WTC11 (cell line): ENCODE measurements at regions not wholly inside any gene's neighbourhood (a gene's known extent, or its start where the extent isn't known, plus 50 kb on each side); places are given as distances from the start of the nearest gene placed in this dataset.

ENCODE experiments used
- ATAC-seq: fragments of 200-7000 bp; cut with Tn5 transposase; 2 replicates; pipeline ENCODE4 v1.10.0; 2021; ENCODE audit warnings: mild to moderate bottlenecking, moderate library complexity
- CTCF ChIA-PET: fragments of 300-600 bp; sonication (Branson Sonifier 250); formaldehyde crosslinking; loops from one replicate; lab custom pipeline; 2021; ENCODE audit warnings: antibody characterized with exemption; lab: Charles Lee
- POLR2A ChIA-PET: fragments of 350-600 bp; sonication (Branson Sonifier 250); formaldehyde crosslinking; loops from one replicate; lab custom pipeline; 2021; ENCODE audit warnings: antibody characterized with exemption; lab: Charles Lee
- DNase-seq: peaks from one replicate; pipeline ENCODE4 v3.0.0; 2021; ENCODE audit warnings: low spot score
- H3K27ac Mint-ChIP-seq: 2 replicates; pipeline ENCODE4 v1.8.0; 2021; ENCODE audit warnings: mixed read lengths
- H3K27me3 Mint-ChIP-seq: 2 replicates; pipeline ENCODE4 v1.8.0; 2021; ENCODE audit warnings: low read depth, mild to moderate bottlenecking, moderate library complexity, mixed read lengths
- H3K36me3 Mint-ChIP-seq: 2 replicates; pipeline ENCODE4 v1.8.0; 2021; ENCODE audit warnings: mixed read lengths
- H3K4me1 Mint-ChIP-seq: 2 replicates; pipeline ENCODE4 v1.8.0; 2022; ENCODE audit warnings: mixed read lengths
- H3K4me3 Mint-ChIP-seq: 2 replicates; pipeline ENCODE4 v1.8.0; 2021; ENCODE audit warnings: mild to moderate bottlenecking, moderate library complexity, mixed read lengths
- H3K9me3 Mint-ChIP-seq: 2 replicates; pipeline ENCODE4 v1.8.0; 2021; ENCODE audit warnings: mixed read lengths
- CREB1 ChIP-seq: sonication (generic); formaldehyde crosslinking; IDR thresholded peaks from 2 replicates; pipeline ENCODE4 v1.8.0; 2023; ENCODE audit warnings: mild to moderate bottlenecking, missing genetic modification reagents
- ELF4 ChIP-seq: sonication (generic); formaldehyde crosslinking; IDR thresholded peaks from 2 replicates; pipeline ENCODE4 v1.8.1; 2022; ENCODE audit warnings: low read depth, mild to moderate bottlenecking, moderate library complexity, missing genetic modification reagents
- ESRRA ChIP-seq: sonication (generic); formaldehyde crosslinking; IDR thresholded peaks from 2 replicates; pipeline ENCODE4 v1.8.1; 2022; ENCODE audit warnings: mild to moderate bottlenecking, missing genetic modification reagents, borderline replicate concordance
- ETV6 ChIP-seq: sonication (generic); formaldehyde crosslinking; IDR thresholded peaks from 2 replicates; pipeline ENCODE4 v1.8.1; 2022; ENCODE audit warnings: mild to moderate bottlenecking, missing genetic modification reagents
- FOXK1 ChIP-seq: sonication (generic); formaldehyde crosslinking; IDR thresholded peaks from 2 replicates; pipeline ENCODE4 v1.8.0; 2022; ENCODE audit warnings: mild to moderate bottlenecking, moderate library complexity, missing genetic modification reagents
- FOXP1 ChIP-seq: sonication (generic); formaldehyde crosslinking; IDR thresholded peaks from 2 replicates; pipeline ENCODE4 v1.8.0; 2022; ENCODE audit warnings: missing genetic modification reagents, mild to moderate bottlenecking, moderate library complexity, borderline replicate concordance
- HMGA2 ChIP-seq: fragments of 250-450 bp; sonication (Bioruptor Pico); IDR thresholded peaks from 2 replicates; pipeline ENCODE4 v1.4.0; 2021; ENCODE audit warnings: mild to moderate bottlenecking, moderate library complexity
- NFATC4 ChIP-seq: fragments of 250-450 bp; sonication (Bioruptor Pico); IDR thresholded peaks from 2 replicates; pipeline ENCODE4 v1.9.0; 2021; ENCODE audit warnings: mild to moderate bottlenecking
- NR3C1 ChIP-seq: sonication (generic); formaldehyde crosslinking; conservative IDR thresholded peaks from 2 replicates; pipeline ENCODE4 v1.8.1; 2023; ENCODE audit warnings: low read depth, mild to moderate bottlenecking, missing genetic modification reagents
- PRRX2 ChIP-seq: fragments of 250-450 bp; sonication (Bioruptor Pico); IDR thresholded peaks from 2 replicates; pipeline ENCODE4 v1.8.0; 2021; ENCODE audit warnings: mild to moderate bottlenecking
- TEAD1 ChIP-seq: sonication (generic); formaldehyde crosslinking; IDR thresholded peaks from 2 replicates; pipeline ENCODE4 v1.8.0; 2022; ENCODE audit warnings: mild to moderate bottlenecking, missing genetic modification reagents
- ZBTB21 ChIP-seq: sonication (generic); formaldehyde crosslinking; IDR thresholded peaks from 2 replicates; pipeline ENCODE4 v1.8.1; 2023; ENCODE audit warnings: mild to moderate bottlenecking, missing genetic modification reagents, borderline replicate concordance
- ZNF138 ChIP-seq: sonication (generic); formaldehyde crosslinking; conservative IDR thresholded peaks from 2 replicates; pipeline ENCODE4 v1.8.1; 2022; ENCODE audit warnings: mild to moderate bottlenecking, moderate library complexity, missing genetic modification reagents
- ZNF416 ChIP-seq: fragments of 250-450 bp; sonication (Bioruptor Pico); IDR thresholded peaks from 2 replicates; pipeline ENCODE4 v1.9.0; 2021; ENCODE audit warnings: mild to moderate bottlenecking, inconsistent platforms
- TF ChIP-seq, protein P1 (sequence below): sonication (generic); formaldehyde crosslinking; conservative IDR thresholded peaks from 2 replicates; pipeline ENCODE4 v1.8.1; 2023; ENCODE audit warnings: mild to moderate bottlenecking, low read depth, missing genetic modification reagents, moderate library complexity
- TF ChIP-seq, protein P2 (sequence below): sonication (generic); formaldehyde crosslinking; IDR thresholded peaks from 2 replicates; pipeline ENCODE4 v1.8.0; 2022; ENCODE audit warnings: mild to moderate bottlenecking, missing genetic modification reagents
- TF ChIP-seq, protein P3 (sequence below): fragments of 250-450 bp; sonication (Bioruptor Pico); conservative IDR thresholded peaks from 2 replicates; pipeline ENCODE4 v1.9.0; 2021; ENCODE audit warnings: mild to moderate bottlenecking
- TF ChIP-seq, protein P4 (sequence below): fragments of 250-450 bp; sonication (Bioruptor Pico); IDR thresholded peaks from 2 replicates; pipeline ENCODE4 v1.9.0; 2021; ENCODE audit warnings: mild to moderate bottlenecking
- TF ChIP-seq, protein P5 (sequence below): sonication (generic); formaldehyde crosslinking; IDR thresholded peaks from 2 replicates; pipeline ENCODE4 v1.8.1; 2022; ENCODE audit warnings: missing genetic modification reagents, borderline replicate concordance
- TF ChIP-seq, protein P6 (sequence below): sonication (generic); formaldehyde crosslinking; IDR thresholded peaks from 2 replicates; pipeline ENCODE4 v1.8.0; 2022; ENCODE audit warnings: missing genetic modification reagents
- TF ChIP-seq, protein P7 (sequence below): sonication (generic); formaldehyde crosslinking; IDR thresholded peaks from 2 replicates; pipeline ENCODE4 v1.8.1; 2023; ENCODE audit warnings: mild to moderate bottlenecking, missing genetic modification reagents

DNA sequence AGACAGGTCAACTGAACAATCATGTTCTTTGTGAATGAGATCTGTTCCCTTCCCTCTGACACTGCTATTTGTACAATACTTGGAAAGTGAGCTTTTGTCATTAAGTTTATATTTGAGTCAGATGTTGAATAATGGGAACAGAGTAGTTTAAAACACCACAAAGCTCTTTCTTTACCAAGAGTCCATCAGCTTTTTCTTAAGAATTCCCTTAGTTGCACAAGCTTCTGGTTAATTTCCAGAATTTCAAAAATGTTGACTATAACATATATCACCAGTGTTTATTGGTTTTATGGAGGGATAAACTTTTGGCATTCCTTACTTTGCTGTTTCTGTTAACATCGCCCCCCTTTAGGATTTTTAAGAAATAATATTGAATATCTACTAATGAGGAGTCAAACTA is 403.7 kb downstream of the CCDC85A start (continued):
- TF ChIP-seq, protein P1, sequence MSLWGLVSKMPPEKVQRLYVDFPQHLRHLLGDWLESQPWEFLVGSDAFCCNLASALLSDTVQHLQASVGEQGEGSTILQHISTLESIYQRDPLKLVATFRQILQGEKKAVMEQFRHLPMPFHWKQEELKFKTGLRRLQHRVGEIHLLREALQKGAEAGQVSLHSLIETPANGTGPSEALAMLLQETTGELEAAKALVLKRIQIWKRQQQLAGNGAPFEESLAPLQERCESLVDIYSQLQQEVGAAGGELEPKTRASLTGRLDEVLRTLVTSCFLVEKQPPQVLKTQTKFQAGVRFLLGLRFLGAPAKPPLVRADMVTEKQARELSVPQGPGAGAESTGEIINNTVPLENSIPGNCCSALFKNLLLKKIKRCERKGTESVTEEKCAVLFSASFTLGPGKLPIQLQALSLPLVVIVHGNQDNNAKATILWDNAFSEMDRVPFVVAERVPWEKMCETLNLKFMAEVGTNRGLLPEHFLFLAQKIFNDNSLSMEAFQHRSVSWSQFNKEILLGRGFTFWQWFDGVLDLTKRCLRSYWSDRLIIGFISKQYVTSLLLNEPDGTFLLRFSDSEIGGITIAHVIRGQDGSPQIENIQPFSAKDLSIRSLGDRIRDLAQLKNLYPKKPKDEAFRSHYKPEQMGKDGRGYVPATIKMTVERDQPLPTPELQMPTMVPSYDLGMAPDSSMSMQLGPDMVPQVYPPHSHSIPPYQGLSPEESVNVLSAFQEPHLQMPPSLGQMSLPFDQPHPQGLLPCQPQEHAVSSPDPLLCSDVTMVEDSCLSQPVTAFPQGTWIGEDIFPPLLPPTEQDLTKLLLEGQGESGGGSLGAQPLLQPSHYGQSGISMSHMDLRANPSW (CRISPR knock-in tag): no peak
- TF ChIP-seq NR3C1 (CRISPR knock-in tag): no peak
- TF ChIP-seq, protein P2, sequence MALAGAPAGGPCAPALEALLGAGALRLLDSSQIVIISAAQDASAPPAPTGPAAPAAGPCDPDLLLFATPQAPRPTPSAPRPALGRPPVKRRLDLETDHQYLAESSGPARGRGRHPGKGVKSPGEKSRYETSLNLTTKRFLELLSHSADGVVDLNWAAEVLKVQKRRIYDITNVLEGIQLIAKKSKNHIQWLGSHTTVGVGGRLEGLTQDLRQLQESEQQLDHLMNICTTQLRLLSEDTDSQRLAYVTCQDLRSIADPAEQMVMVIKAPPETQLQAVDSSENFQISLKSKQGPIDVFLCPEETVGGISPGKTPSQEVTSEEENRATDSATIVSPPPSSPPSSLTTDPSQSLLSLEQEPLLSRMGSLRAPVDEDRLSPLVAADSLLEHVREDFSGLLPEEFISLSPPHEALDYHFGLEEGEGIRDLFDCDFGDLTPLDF (CRISPR knock-in tag): no peak

DNA sequence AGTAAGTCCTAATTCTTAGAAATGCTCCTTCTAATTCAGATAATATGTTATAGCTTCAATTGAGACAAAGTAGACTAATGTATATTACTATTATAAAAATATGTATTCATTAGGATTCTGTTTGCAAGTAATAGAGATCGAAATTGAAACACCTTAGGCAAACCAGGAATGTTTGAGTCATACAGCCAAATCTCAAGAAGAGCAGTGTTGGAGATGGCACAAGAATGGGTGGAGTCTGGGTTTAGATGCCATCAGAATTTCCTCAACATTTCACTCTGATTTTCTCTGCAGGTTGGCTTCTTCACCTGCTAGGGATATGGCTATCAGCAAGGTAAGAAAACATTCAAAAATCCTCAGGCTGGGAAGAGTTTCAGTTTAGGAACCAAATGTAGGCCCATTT is 405.4 kb downstream of the CCDC85A start:
- Mint-ChIP-seq H3K27ac (no peak overlapping the region), H3K9me3 (no peaks in the 10 kb centered on the region), H3K4me3 (no peak overlapping the region), H3K4me1 (peaks cover 23% of the 10 kb centered on the region), H3K27me3 (no peaks in the 10 kb centered on the region), H3K36me3 (no peaks in the 10 kb centered on the region)
- DNase-seq: no peak
- CTCF ChIA-PET: interaction anchor here (0.6 kb wide), 1 partner anchor 406 kb away, joined by 3 read pairs; no protein-coding TSS in a partner anchor
- ATAC-seq: no peak
- POLR2A ChIA-PET: no interaction called here
- TF ChIP-seq, protein P3, sequence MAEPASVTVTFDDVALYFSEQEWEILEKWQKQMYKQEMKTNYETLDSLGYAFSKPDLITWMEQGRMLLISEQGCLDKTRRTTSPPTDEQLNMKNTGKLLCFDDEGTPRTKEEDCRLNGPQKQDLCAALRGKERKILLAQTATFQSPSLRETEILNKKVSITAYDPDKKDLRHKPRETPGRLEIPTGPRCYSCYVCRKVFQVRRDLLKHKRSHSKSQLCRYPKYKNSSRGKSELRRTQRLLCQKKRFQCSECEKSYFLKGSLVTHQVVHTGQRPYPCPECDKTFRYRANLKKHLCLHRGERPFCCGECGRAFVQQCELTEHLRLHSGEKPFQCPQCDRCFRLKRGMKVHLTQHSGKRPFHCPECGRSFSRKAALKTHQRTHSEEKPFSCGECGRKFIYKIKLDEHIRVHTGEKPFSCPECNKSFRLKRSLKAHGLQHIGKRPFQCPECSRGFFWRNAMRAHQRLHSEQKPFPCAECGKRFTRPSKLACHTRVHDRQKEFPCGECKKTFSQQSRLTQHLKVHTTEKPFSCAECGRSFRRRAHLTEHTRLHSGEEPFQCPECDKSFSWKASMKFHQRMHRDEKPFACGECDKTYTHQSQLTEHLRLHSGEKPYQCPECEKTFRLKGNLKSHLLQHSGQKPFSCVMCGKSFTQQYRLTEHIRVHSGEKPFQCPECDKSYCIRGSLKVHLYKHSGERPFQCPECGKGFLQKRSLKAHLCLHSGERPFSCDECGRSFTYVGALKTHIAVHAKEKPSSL: no peak
- no peak for TF ChIP-seq ELF4
- TF ChIP-seq, protein P4, sequence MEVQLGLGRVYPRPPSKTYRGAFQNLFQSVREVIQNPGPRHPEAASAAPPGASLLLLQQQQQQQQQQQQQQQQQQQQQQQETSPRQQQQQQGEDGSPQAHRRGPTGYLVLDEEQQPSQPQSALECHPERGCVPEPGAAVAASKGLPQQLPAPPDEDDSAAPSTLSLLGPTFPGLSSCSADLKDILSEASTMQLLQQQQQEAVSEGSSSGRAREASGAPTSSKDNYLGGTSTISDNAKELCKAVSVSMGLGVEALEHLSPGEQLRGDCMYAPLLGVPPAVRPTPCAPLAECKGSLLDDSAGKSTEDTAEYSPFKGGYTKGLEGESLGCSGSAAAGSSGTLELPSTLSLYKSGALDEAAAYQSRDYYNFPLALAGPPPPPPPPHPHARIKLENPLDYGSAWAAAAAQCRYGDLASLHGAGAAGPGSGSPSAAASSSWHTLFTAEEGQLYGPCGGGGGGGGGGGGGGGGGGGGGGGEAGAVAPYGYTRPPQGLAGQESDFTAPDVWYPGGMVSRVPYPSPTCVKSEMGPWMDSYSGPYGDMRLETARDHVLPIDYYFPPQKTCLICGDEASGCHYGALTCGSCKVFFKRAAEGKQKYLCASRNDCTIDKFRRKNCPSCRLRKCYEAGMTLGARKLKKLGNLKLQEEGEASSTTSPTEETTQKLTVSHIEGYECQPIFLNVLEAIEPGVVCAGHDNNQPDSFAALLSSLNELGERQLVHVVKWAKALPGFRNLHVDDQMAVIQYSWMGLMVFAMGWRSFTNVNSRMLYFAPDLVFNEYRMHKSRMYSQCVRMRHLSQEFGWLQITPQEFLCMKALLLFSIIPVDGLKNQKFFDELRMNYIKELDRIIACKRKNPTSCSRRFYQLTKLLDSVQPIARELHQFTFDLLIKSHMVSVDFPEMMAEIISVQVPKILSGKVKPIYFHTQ (CRISPR knock-in tag): no peak
- no peak for TF ChIP-seq ZNF138 (CRISPR knock-in tag)
- no peak for TF ChIP-seq ETV6
- TF ChIP-seq, protein P5, sequence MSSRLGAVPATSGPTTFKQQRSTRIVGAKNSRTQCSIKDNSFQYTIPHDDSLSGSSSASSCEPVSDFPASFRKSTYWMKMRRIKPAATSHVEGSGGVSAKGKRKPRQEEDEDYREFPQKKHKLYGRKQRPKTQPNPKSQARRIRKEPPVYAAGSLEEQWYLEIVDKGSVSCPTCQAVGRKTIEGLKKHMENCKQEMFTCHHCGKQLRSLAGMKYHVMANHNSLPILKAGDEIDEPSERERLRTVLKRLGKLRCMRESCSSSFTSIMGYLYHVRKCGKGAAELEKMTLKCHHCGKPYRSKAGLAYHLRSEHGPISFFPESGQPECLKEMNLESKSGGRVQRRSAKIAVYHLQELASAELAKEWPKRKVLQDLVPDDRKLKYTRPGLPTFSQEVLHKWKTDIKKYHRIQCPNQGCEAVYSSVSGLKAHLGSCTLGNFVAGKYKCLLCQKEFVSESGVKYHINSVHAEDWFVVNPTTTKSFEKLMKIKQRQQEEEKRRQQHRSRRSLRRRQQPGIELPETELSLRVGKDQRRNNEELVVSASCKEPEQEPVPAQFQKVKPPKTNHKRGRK (CRISPR knock-in tag): no peak
- no peak for TF ChIP-seq ZNF416 (CRISPR knock-in tag)
- TF ChIP-seq, protein P6, sequence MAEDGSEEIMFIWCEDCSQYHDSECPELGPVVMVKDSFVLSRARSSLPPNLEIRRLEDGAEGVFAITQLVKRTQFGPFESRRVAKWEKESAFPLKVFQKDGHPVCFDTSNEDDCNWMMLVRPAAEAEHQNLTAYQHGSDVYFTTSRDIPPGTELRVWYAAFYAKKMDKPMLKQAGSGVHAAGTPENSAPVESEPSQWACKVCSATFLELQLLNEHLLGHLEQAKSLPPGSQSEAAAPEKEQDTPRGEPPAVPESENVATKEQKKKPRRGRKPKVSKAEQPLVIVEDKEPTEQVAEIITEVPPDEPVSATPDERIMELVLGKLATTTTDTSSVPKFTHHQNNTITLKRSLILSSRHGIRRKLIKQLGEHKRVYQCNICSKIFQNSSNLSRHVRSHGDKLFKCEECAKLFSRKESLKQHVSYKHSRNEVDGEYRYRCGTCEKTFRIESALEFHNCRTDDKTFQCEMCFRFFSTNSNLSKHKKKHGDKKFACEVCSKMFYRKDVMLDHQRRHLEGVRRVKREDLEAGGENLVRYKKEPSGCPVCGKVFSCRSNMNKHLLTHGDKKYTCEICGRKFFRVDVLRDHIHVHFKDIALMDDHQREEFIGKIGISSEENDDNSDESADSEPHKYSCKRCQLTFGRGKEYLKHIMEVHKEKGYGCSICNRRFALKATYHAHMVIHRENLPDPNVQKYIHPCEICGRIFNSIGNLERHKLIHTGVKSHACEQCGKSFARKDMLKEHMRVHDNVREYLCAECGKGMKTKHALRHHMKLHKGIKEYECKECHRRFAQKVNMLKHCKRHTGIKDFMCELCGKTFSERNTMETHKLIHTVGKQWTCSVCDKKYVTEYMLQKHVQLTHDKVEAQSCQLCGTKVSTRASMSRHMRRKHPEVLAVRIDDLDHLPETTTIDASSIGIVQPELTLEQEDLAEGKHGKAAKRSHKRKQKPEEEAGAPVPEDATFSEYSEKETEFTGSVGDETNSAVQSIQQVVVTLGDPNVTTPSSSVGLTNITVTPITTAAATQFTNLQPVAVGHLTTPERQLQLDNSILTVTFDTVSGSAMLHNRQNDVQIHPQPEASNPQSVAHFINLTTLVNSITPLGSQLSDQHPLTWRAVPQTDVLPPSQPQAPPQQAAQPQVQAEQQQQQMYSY (CRISPR knock-in tag): no peak
- TF ChIP-seq ESRRA: no peak
- TF ChIP-seq PRRX2 (CRISPR knock-in tag): no peak
- no peak for TF ChIP-seq ZBTB21
- no peak for TF ChIP-seq NFATC4 (CRISPR knock-in tag)
- TF ChIP-seq, protein P7, sequence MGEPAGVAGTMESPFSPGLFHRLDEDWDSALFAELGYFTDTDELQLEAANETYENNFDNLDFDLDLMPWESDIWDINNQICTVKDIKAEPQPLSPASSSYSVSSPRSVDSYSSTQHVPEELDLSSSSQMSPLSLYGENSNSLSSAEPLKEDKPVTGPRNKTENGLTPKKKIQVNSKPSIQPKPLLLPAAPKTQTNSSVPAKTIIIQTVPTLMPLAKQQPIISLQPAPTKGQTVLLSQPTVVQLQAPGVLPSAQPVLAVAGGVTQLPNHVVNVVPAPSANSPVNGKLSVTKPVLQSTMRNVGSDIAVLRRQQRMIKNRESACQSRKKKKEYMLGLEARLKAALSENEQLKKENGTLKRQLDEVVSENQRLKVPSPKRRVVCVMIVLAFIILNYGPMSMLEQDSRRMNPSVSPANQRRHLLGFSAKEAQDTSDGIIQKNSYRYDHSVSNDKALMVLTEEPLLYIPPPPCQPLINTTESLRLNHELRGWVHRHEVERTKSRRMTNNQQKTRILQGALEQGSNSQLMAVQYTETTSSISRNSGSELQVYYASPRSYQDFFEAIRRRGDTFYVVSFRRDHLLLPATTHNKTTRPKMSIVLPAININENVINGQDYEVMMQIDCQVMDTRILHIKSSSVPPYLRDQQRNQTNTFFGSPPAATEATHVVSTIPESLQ: no peak
- TF ChIP-seq HMGA2: no peak
- TF ChIP-seq CREB1 (CRISPR knock-in tag): no peak
- no peak for TF ChIP-seq TEAD1 (CRISPR knock-in tag)
- TF ChIP-seq FOXK1 (CRISPR knock-in tag): no peak
- no peak for TF ChIP-seq FOXP1
